HCT116 (cell line): ENCODE measurements at regions not wholly inside any gene's neighbourhood (a gene's known extent, or its start where the extent isn't known, plus 50 kb on each side); places are given as distances from the start of the nearest gene placed in this dataset.

ENCODE experiments used
- CTCF ChIP-seq, 3 experiments: fragments of 200-600 bp in 1 of 3; sonication (generic) in 1 of 3; IDR thresholded peaks in 2 of 3; conservative IDR thresholded peaks in 1 of 3; 2 replicates each; pipeline ENCODE4 v1.5.1; 2012 to 2017; ENCODE audit warnings: low read depth in 2 of 3, low read length in 2 of 3, antibody characterized with exemption in 1 of 3, borderline replicate concordance in 1 of 3, control low read depth in 1 of 3, mild to moderate bottlenecking in 1 of 3, mixed read lengths in 1 of 3, mixed run types in 1 of 3, moderate library complexity in 1 of 3; ENCODE audit not compliant: insufficient read depth in 1 of 3
- EGR1 ChIP-seq: IDR thresholded peaks from 2 replicates; pipeline ENCODE4 v1.6.1; 2012; ENCODE audit warnings: low read depth
- EZH2 ChIP-seq: fragments of 200-600 bp; sonication (generic); IDR thresholded peaks from 2 replicates; pipeline ENCODE4 v1.6.1; 2017; ENCODE audit warnings: antibody characterized with exemption, mixed run types
- POLR2A ChIP-seq: IDR thresholded peaks from 2 replicates; pipeline ENCODE4 v1.7.0; 2011; ENCODE audit warnings: borderline replicate concordance; ENCODE audit not compliant: insufficient read depth, insufficient read length; ENCODE audit errors: extremely low read depth
- POLR2AphosphoS5 ChIP-seq: IDR thresholded peaks from 2 replicates; pipeline ENCODE4 v1.6.1; 2011; ENCODE audit warnings: mild to moderate bottlenecking, low read depth, low read length, moderate library complexity
- REST ChIP-seq: IDR thresholded peaks from 2 replicates; pipeline ENCODE4 v1.6.1; 2012; ENCODE audit warnings: low read depth
- SIN3A ChIP-seq: IDR thresholded peaks from 2 replicates; pipeline ENCODE4 v1.6.1; 2012; ENCODE audit warnings: low read depth
- YY1 ChIP-seq: IDR thresholded peaks from 2 replicates; pipeline ENCODE4 v1.6.1; 2011; ENCODE audit warnings: low read length, low read depth, moderate library complexity, mild to moderate bottlenecking; ENCODE audit not compliant: insufficient replicate concordance; ENCODE audit errors: extremely low read depth
- ZNF274 ChIP-seq: fragments of 200-500 bp; sonication (Bioruptor generic); IDR thresholded peaks from 2 replicates; pipeline ENCODE4 v1.6.1; 2014; ENCODE audit warnings: mild to moderate bottlenecking, low read depth, low read length, inconsistent platforms
- TF ChIP-seq, protein P1 (sequence below): IDR thresholded peaks from 2 replicates; pipeline ENCODE4 v1.6.1; 2011; ENCODE audit warnings: mild to moderate bottlenecking, low read length, moderate library complexity; ENCODE audit not compliant: insufficient replicate concordance; ENCODE audit errors: extremely low read depth

DNA sequence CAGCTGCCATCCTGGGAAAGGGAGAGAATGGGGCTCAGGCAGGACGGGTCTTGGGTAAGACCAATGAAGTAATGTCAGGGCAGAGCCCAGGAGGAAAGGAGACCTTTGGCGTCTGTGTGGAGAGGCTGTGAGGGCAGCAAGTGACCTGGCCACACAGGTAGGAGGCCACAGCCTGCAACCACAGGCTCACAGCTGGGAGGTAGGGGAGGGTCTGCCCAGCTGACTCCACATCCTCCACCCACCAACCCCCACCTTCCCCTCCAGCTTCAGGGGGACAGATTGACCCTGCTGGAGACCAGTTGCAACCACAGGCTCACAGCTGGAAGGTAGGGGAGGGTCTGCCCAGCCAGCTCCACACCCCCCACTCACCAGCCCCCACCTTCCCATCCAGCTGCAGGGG lies 262.2 kb upstream of the TCERG1L start:
- TF ChIP-seq CTCF (IDR thresholded peaks at IDR 0.05 in 2 of 3, conservative IDR thresholded peaks at IDR 0.05 in 1 of 3; ENCODE audit: borderline replicate concordance in 1 of 3, insufficient read depth in 1 of 3, low read depth in 2 of 3, low read length in 2 of 3): no peak
- TF ChIP-seq REST: no peak
- no peak for TF ChIP-seq POLR2AphosphoS5
- no peak for TF ChIP-seq EGR1
- TF ChIP-seq, protein P1, sequence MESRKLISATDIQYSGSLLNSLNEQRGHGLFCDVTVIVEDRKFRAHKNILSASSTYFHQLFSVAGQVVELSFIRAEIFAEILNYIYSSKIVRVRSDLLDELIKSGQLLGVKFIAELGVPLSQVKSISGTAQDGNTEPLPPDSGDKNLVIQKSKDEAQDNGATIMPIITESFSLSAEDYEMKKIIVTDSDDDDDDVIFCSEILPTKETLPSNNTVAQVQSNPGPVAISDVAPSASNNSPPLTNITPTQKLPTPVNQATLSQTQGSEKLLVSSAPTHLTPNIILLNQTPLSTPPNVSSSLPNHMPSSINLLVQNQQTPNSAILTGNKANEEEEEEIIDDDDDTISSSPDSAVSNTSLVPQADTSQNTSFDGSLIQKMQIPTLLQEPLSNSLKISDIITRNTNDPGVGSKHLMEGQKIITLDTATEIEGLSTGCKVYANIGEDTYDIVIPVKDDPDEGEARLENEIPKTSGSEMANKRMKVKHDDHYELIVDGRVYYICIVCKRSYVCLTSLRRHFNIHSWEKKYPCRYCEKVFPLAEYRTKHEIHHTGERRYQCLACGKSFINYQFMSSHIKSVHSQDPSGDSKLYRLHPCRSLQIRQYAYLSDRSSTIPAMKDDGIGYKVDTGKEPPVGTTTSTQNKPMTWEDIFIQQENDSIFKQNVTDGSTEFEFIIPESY: no peak
- no peak for TF ChIP-seq ZNF274
- TF ChIP-seq YY1: no peak
- TF ChIP-seq SIN3A: no peak
- TF ChIP-seq EZH2: no peak
- TF ChIP-seq POLR2A: no peak
